ENCODE measurements at regions not wholly inside any gene's neighbourhood (a gene's known extent, or its start where the extent isn't known, plus 50 kb on each side); places are given as distances from the start of the nearest gene placed in this dataset.
"Not testable (repeated sequence)": the region's sequence is repeated elsewhere in the genome, so short reads cannot be mapped to it uniquely, and the experiment has no call there.

- Histone ChIP-seq H3K4me3 (ENCODE audit: low read depth, low read length) (no peak overlapping the region), H3K9me3 (no peaks in the 10 kb centered on the region; the same call in 1 of the 2 replicates), H3K27me3 (no peaks in the 10 kb centered on the region), H3K36me3 (no peaks in the 10 kb centered on the region), H3K4me1 (peaks cover 14% of the 10 kb centered on the region)
- TF ChIP-seq CTCF (IDR thresholded peaks at IDR 0.05; ENCODE audit: low read depth, low read length): peak; percentile 28
- no peak for DNase-seq
These were observed 149.7 kb upstream of the FNDC3A start for GRCh38 chr13:48826039-48826438.

GRCh38 chr13:48826922-48827454 lies 148.7 kb upstream of the FNDC3A start:
- peaks cover 14% of the 10 kb centered on the region for H3K4me1 ChIP-seq
- not testable (repeated sequence) for DNase-seq; H3K9me3 ChIP-seq; H3K27me3 ChIP-seq; H3K4me3 ChIP-seq (ENCODE audit: low read depth, low read length); H3K36me3 ChIP-seq

GRCh38 chr13:48827709-48828108 lies 148.0 kb upstream of the FNDC3A start:
- TF ChIP-seq CTCF (IDR thresholded peaks at IDR 0.05; ENCODE audit: low read depth, low read length): no peak
- Histone ChIP-seq H3K4me3 (ENCODE audit: low read depth, low read length) (no peak overlapping the region), H3K27me3 (no peaks in the 10 kb centered on the region), H3K36me3 (no peaks in the 10 kb centered on the region), H3K4me1 (peaks cover 14% of the 10 kb centered on the region), H3K9me3 (no peaks in the 10 kb centered on the region; the same call in 1 of the 2 replicates)
- DNase-seq: no peak

- 0 out of 2 replicates have a peak overlapping the region, but pooled peaks have one; percentile 13 for H3K4me3 ChIP-seq (ENCODE audit: low read depth, low read length)
- H3K4me1 ChIP-seq: peaks cover 14% of the 10 kb centered on the region
- no peaks in the 10 kb centered on the region for H3K27me3 ChIP-seq
- DNase-seq: peak; percentile 22
- no peaks in the 10 kb centered on the region; the same call in 1 of the 2 replicates for H3K9me3 ChIP-seq
- no peaks in the 10 kb centered on the region for H3K36me3 ChIP-seq
- no peak for TF ChIP-seq CTCF (IDR thresholded peaks at IDR 0.05; ENCODE audit: low read depth, low read length)
These were observed 146.7 kb upstream of the FNDC3A start for GRCh38 chr13:48828962-48829411.

GRCh38 chr13:48829536-48829935 lies 146.2 kb upstream of the FNDC3A start:
- DNase-seq: no peak
- Histone ChIP-seq H3K36me3 (no peaks in the 10 kb centered on the region), H3K4me3 (ENCODE audit: low read depth, low read length) (0 out of 2 replicates have a peak overlapping the region, but pooled peaks have one; percentile 13), H3K9me3 (no peaks in the 10 kb centered on the region; the same call in 1 of the 2 replicates), H3K27me3 (no peaks in the 10 kb centered on the region), H3K4me1 (peaks cover 14% of the 10 kb centered on the region)
- no peak for TF ChIP-seq CTCF (IDR thresholded peaks at IDR 0.05; ENCODE audit: low read depth, low read length)

- peaks cover 17% of the 10 kb centered on the region for H3K4me1 ChIP-seq
- H3K4me3 ChIP-seq (ENCODE audit: low read depth, low read length): no peak overlapping the region
- DNase-seq: no peak
- H3K27me3 ChIP-seq: no peaks in the 10 kb centered on the region
- TF ChIP-seq CTCF (IDR thresholded peaks at IDR 0.05; ENCODE audit: low read depth, low read length): no peak
- no peaks in the 10 kb centered on the region for H3K36me3 ChIP-seq
- no peaks in the 10 kb centered on the region; the same call in 1 of the 2 replicates for H3K9me3 ChIP-seq
These were observed 144.5 kb upstream of the FNDC3A start for GRCh38 chr13:48831248-48831647.
